Adrenal gland (tissue), 9 donors: ENCODE measurements at regions not wholly inside any gene's neighbourhood (a gene's known extent, or its start where the extent isn't known, plus 50 kb on each side); places are given as distances from the start of the nearest gene placed in this dataset.

Source experiments
- DNase-seq, 7 donors: peaks; one replicate each; pipeline ENCODE4 v3.0.0-alpha.2; 2019 to 2020
- H3K27ac ChIP-seq, 5 donors: fragments of 200-600 bp; sonication (generic) in 4 of 5; 1 replicate in 3 of 5; 2 replicates in 2 of 5; pipeline versions ENCODE4 v1.5.1 to v1.8.0; 2016 to 2020; ENCODE audit warnings: mild to moderate bottlenecking in 1 of 5
- H3K27me3 ChIP-seq: fragments of 200-600 bp; 2 replicates; pipeline ENCODE4 v1.8.0; 2021
- H3K36me3 ChIP-seq, 2 donors: fragments of 200-600 bp; replicated peaks in 1 of 2; 1 replicate in 1 of 2; 2 replicates in 1 of 2; pipeline versions ENCODE4 v1.5.1 to v1.8.0; 2018 to 2022
- H3K4me1 ChIP-seq, 2 donors: fragments of 200-600 bp; replicated peaks in 1 of 2; 1 replicate in 1 of 2; 2 replicates in 1 of 2; pipeline versions ENCODE4 v1.5.1 to v1.8.0; 2018 to 2021
- H3K4me3 ChIP-seq, 4 donors: fragments of 200-600 bp; sonication (generic) in 3 of 4; one replicate each; pipeline ENCODE4 v1.5.1; 2016 to 2018
- H3K9me3 ChIP-seq, 3 donors: fragments of 200-600 bp; sonication (generic) in 1 of 3; replicated peaks in 1 of 3; 1 replicate in 2 of 3; 2 replicates in 1 of 3; pipeline versions ENCODE4 v1.5.1 to v1.8.0; 2016 to 2021
- CTCF ChIP-seq, 6 experiments: fragments of 450-650 bp in 4 of 6; fragments of 200-600 bp in 2 of 6; sonication (generic) in 1 of 6; IDR thresholded peaks; 1 replicate in 5 of 6; 2 replicates in 1 of 6; pipeline versions ENCODE4 v1.5.1 to v1.8.0; 2016 to 2021; ENCODE audit warnings: antibody characterized with exemption in 6 of 6, mild to moderate bottlenecking in 2 of 6, moderate library complexity in 1 of 6
- POLR2A ChIP-seq, 2 donors: fragments of 450-650 bp; IDR thresholded peaks; one replicate each; pipeline ENCODE4 v1.6.1; 2017; ENCODE audit warnings: antibody characterized with exemption in 2 of 2, mild to moderate bottlenecking in 2 of 2, moderate library complexity in 1 of 2
- WGBS, 4 donors: extraction: QIAGEN DNeasy Blood & Tissue Kit in 2 of 4; methylation state at CpG; one replicate each; pipeline versions ENCODE4 v1.1.5 to v1.1.7; 2013 to 2017; 5-methylcytosine and 5-hydroxymethylcytosine counted together
- intact Hi-C, 2 donors: fragments of 100-400 bp; cut with DNase I; formaldehyde crosslinking; loops; one replicate each; pipeline versions ENCODE4 v1.14.1 to v1.15.0; 2022 to 2023
- donor health status: healthy with polysubstance abuse.
- donor health status: Bipolar disorder and iron deficiency.
- donor health status: DM: yes; HTN: yes; CAD: no.
- donor health status: DM: no; HTN: no; CAD: no.
- donor health status: DM: no; HTN: no; CAD: no.

- H3K4me1 ChIP-seq, result no peaks in the 10 kb centered on the region
- DNase-seq, result no peak
- intact Hi-C loops, result no loop called here
- no peak for TF ChIP-seq CTCF (IDR thresholded peaks at IDR 0.05)
- no peak for TF ChIP-seq POLR2A (IDR thresholded peaks at IDR 0.05)
- no peaks in the 10 kb centered on the region for H3K36me3 ChIP-seq
- no peaks in the 10 kb centered on the region for H3K27me3 ChIP-seq
- H3K4me3 ChIP-seq, result no peak overlapping the region
- no peak overlapping the region for H3K27ac ChIP-seq
- no peaks in the 10 kb centered on the region for H3K9me3 ChIP-seq
- WGBS, 4 donors, result 62 to 77% (median 74%) methylated on average over 3 of the region's 3 CpGs
Measured at GRCh38 chr3:148235566-148235965, 462.1 kb upstream of the AGTR1 start.

GRCh38 chr3:148238421-148238821 is 459.3 kb upstream of the AGTR1 start:
- Histone ChIP-seq H3K36me3 (no peaks in the 10 kb centered on the region), H3K4me3 (no peak overlapping the region), H3K4me1 (no peaks in the 10 kb centered on the region), H3K27me3 (no peaks in the 10 kb centered on the region), H3K9me3 (no peaks in the 10 kb centered on the region), H3K27ac (no peak overlapping the region)
- no peak for DNase-seq
- no peak for TF ChIP-seq CTCF (IDR thresholded peaks at IDR 0.05)
- TF ChIP-seq POLR2A (IDR thresholded peaks at IDR 0.05), result no peak
- 78 to 100% (median 84%) methylated on average over 1 of the region's 1 CpG for WGBS, 4 donors
- intact Hi-C loops, result no loop called here

DNA sequence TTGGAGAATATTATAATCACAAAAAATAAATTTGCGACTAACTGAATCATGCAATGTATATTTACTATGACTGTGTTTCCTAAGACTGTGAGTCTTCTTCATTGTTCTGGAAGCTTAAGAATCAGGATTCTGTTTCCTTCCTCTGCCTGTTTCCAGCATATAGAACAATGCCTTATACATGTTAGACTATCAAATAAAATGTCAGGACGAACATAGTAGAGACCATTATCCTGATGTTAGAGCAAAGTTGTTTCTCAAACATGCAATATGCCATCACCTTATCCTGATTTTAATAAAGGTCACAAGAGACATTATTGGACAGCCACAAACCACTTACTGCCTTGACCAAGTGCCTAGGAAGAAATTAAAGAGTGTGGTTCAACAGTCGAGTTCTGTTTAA is 457.4 kb upstream of the AGTR1 start:
- Histone ChIP-seq H3K9me3 (no peaks in the 10 kb centered on the region), H3K36me3 (no peaks in the 10 kb centered on the region), H3K4me3 (no peak overlapping the region), H3K4me1 (no peaks in the 10 kb centered on the region), H3K27ac (no peak overlapping the region), H3K27me3 (no peaks in the 10 kb centered on the region)
- intact Hi-C loops, result no loop called here
- WGBS, 4 donors, result 71 to 82% (median 76%) methylated on average over 3 of the region's 3 CpGs
- DNase-seq, result no peak
- TF ChIP-seq CTCF (IDR thresholded peaks at IDR 0.05) (no peak), POLR2A (IDR thresholded peaks at IDR 0.05) (no peak)

- intact Hi-C loops, result no loop called here
- WGBS, 4 donors, result 40 to 71% (median 56%) methylated on average over 1 of the region's 1 CpG
- Histone ChIP-seq H3K4me1 (no peaks in the 10 kb centered on the region), H3K27me3 (no peaks in the 10 kb centered on the region), H3K36me3 (no peaks in the 10 kb centered on the region), H3K4me3 (no peak overlapping the region), H3K27ac (no peak overlapping the region), H3K9me3 (no peaks in the 10 kb centered on the region)
- TF ChIP-seq POLR2A (IDR thresholded peaks at IDR 0.05) (no peak), CTCF (IDR thresholded peaks at IDR 0.05) (no peak)
- no peak for DNase-seq
Measured at GRCh38 chr3:148243609-148244008, 454.1 kb upstream of the AGTR1 start.
